Endothelial cell of umbilical vein (primary cell): ENCODE measurements at regions not wholly inside any gene's neighbourhood (a gene's known extent, or its start where the extent isn't known, plus 50 kb on each side); places are given as distances from the start of the nearest gene placed in this dataset.

Experiments used
- BruUV-seq: library from RNA; stranded (reverse); fragments of 400-500 nt; replicated peaks from 2 replicates; lab custom pipeline; 2021; lab: Mats Ljungman, UMichigan
- CTCF ChIA-PET: fragments of 300-600, 350-600 bp; sonication (Branson Sonifier 250); formaldehyde crosslinking; loops from one replicate; lab custom pipeline; 2021; ENCODE audit warnings: antibody characterized with exemption, inconsistent platforms; lab: Charles Lee
- POLR2A ChIA-PET: fragments of 300-600, 350-600 bp; sonication (Branson Sonifier 250); formaldehyde crosslinking; loops from one replicate; lab custom pipeline; 2021; ENCODE audit warnings: antibody characterized with exemption, inconsistent platforms; lab: Charles Lee
- DNase-seq: peaks from one replicate; pipeline ENCODE4 v3.0.0-alpha.2; 2011; ENCODE audit warnings: low read depth, low spot score
- FAIRE-seq: peaks from 2 replicates; lab custom pipeline; 2011; peaks lifted over from hg19 to GRCh38; lab: Jason Lieb, UNC
- H2AFZ ChIP-seq: 2 replicates; pipeline ENCODE4 v1.6.0; 2012; ENCODE audit warnings: low read depth, low read length, control low read depth, inconsistent platforms
- H3K27ac ChIP-seq: 2 replicates; pipeline ENCODE4 v1.5.1; 2011; ENCODE audit warnings: low read depth, mild to moderate bottlenecking, control low read depth, low read length, moderate library complexity; ENCODE audit not compliant: insufficient read depth
- H3K27me3 ChIP-seq, 2 experiments: 2 replicates each; pipeline versions ENCODE4 v1.6.0 to v1.6.1; 2011; ENCODE audit warnings: low read length in 2 of 2, mixed read lengths in 1 of 2; ENCODE audit not compliant: control insufficient read depth in 2 of 2, insufficient read depth in 2 of 2
- H3K36me3 ChIP-seq, 2 experiments: 2 replicates in 1 of 2; 3 replicates in 1 of 2; pipeline ENCODE4 v1.5.1; 2011; ENCODE audit warnings: low read length in 2 of 2, mild to moderate bottlenecking in 1 of 2, moderate library complexity in 1 of 2; ENCODE audit not compliant: control insufficient read depth in 2 of 2, insufficient read depth in 2 of 2; ENCODE audit errors: extremely low read depth in 1 of 2
- H3K4me1 ChIP-seq: 3 replicates; pipeline ENCODE4 v1.5.1; 2011; ENCODE audit warnings: mild to moderate bottlenecking, low read length; ENCODE audit not compliant: control insufficient read depth, insufficient read depth; ENCODE audit errors: extremely low read depth
- H3K4me2 ChIP-seq: 2 replicates; pipeline ENCODE4 v1.6.1; 2011; ENCODE audit warnings: low read length, control low read depth, mixed read lengths; ENCODE audit not compliant: insufficient read depth
- H3K4me3 ChIP-seq, 3 experiments: fragments of 200-600 bp in 1 of 3; sonication (generic), shearing (Covaris generic) in 1 of 3; replicated peaks in 1 of 3; 2 replicates each; pipeline ENCODE4 v1.5.1; 2011 to 2016; ENCODE audit warnings: control low read depth in 3 of 3, low read length in 3 of 3, mild to moderate bottlenecking in 2 of 3, inconsistent platforms in 1 of 3, low read depth in 1 of 3, moderate library complexity in 1 of 3; ENCODE audit not compliant: insufficient read depth in 1 of 3
- H3K79me2 ChIP-seq: 2 replicates; pipeline ENCODE4 v1.6.0; 2012; ENCODE audit warnings: low read length, inconsistent platforms; ENCODE audit not compliant: control insufficient read depth, insufficient read depth
- H3K9ac ChIP-seq: replicated peaks from 2 replicates; pipeline ENCODE3; 2011; ENCODE audit warnings: low read length, control low read depth; ENCODE audit not compliant: insufficient read depth; ENCODE audit errors: extremely low read depth
- H3K9me1 ChIP-seq: replicated peaks from 3 replicates; pipeline ENCODE4 v1.6.0; 2011; ENCODE audit warnings: mild to moderate bottlenecking, low read length; ENCODE audit not compliant: control insufficient read depth, insufficient read depth; ENCODE audit errors: extremely low read depth
- H3K9me3 ChIP-seq: replicated peaks from 2 replicates; pipeline ENCODE4 v1.5.1; 2012; ENCODE audit warnings: low read length, inconsistent platforms; ENCODE audit not compliant: control insufficient read depth, insufficient read depth
- H4K20me1 ChIP-seq: replicated peaks from 2 replicates; pipeline ENCODE3; 2011; ENCODE audit warnings: mild to moderate bottlenecking, low read length; ENCODE audit not compliant: control insufficient read depth, insufficient read depth; ENCODE audit errors: extremely low read depth
- CTCF ChIP-seq, 2 donors: IDR thresholded peaks; 1 replicate in 1 of 2; 2 replicates in 1 of 2; pipeline ENCODE4 v1.5.1; 2011; ENCODE audit warnings: low read length in 2 of 2, mild to moderate bottlenecking in 2 of 2, moderate library complexity in 2 of 2, control low read depth in 1 of 2, inconsistent platforms in 1 of 2, low read depth in 1 of 2; ENCODE audit not compliant: insufficient read depth in 1 of 2; ENCODE audit errors: extremely low read depth in 1 of 2
- EZH2 ChIP-seq: IDR thresholded peaks from 2 replicates; pipeline ENCODE4 v1.6.1; 2012; ENCODE audit warnings: borderline replicate concordance, low read depth, mild to moderate bottlenecking, moderate library complexity, low read length, inconsistent platforms; ENCODE audit not compliant: severe bottlenecking
- FOS ChIP-seq: IDR thresholded peaks from 2 replicates; pipeline ENCODE4 v1.6.1; 2011; ENCODE audit warnings: mild to moderate bottlenecking, low read length, moderate library complexity, borderline replicate concordance; ENCODE audit not compliant: insufficient read depth
- GATA2 ChIP-seq: IDR thresholded peaks from 2 replicates; pipeline ENCODE4 v1.7.0; 2011; ENCODE audit warnings: low read depth, mild to moderate bottlenecking, moderate library complexity, mixed read lengths, low read length; ENCODE audit not compliant: insufficient read length, insufficient read depth
- JUN ChIP-seq: IDR thresholded peaks from 2 replicates; pipeline ENCODE4 v1.6.1; 2011; ENCODE audit warnings: borderline replicate concordance, low read depth; ENCODE audit not compliant: insufficient read length, insufficient read depth
- MYC ChIP-seq: IDR thresholded peaks from one replicate; pipeline ENCODE4 v1.6.1; 2011; ENCODE audit warnings: mild to moderate bottlenecking, low read depth, low read length
- POLR2A ChIP-seq: IDR thresholded peaks from 2 replicates; pipeline ENCODE4 v1.6.1; 2012; ENCODE audit warnings: low read depth, mild to moderate bottlenecking, control low read depth, low read length
- POLR2AphosphoS5 ChIP-seq: IDR thresholded peaks from 2 replicates; pipeline ENCODE4 v1.6.1; 2012; ENCODE audit warnings: low read depth, mild to moderate bottlenecking, control low read depth, low read length, moderate library complexity; ENCODE audit not compliant: insufficient read depth
- dilution Hi-C: fragments of 300-500 bp; cut with MboI; formaldehyde crosslinking; loops from one replicate; pipeline ENCODE4 v1.15.0; 2019; ENCODE audit warnings: low sequenced_read_pairs; ENCODE audit not compliant: extremely low pct_ligation_motif_present
- intact Hi-C: fragments of 100-400 bp; cut with micrococcal nuclease; formaldehyde crosslinking; loops from one replicate; pipeline ENCODE4 v1.10.0; 2022
- TF ChIP-seq, protein P1 (sequence below): IDR thresholded peaks from 2 replicates; pipeline ENCODE4 v1.6.1; 2011; ENCODE audit not compliant: insufficient read depth, insufficient read length

- dilution Hi-C loops, result loop anchor here (10.0 kb wide), 1 partner anchor 210 kb away; the partner anchor contains the start of gene SMC3
- ChIA-PET CTCF (interaction anchor here (1.3 to 6.5 kb wide), 20 partner anchors 11 to 190 kb away, joined by 4 to 268 read pairs (median 14); partner anchors contain the start of genes DUSP5 and SMNDC1), POLR2A (interaction anchor here (0.5 to 1.6 kb wide), 3 partner anchors 53 to 141 kb away, joined by 5 to 7 read pairs (median 5); no protein-coding TSS in a partner anchor)
- peaks cover 24% of the 10 kb centered on the region for H3K4me1 ChIP-seq
- no peak overlapping the region for H3K9ac ChIP-seq
- no peaks in the 10 kb centered on the region for H3K36me3 ChIP-seq
- TF ChIP-seq MYC (no peak), JUN (no peak), CTCF (IDR thresholded peaks at IDR 0.05; ENCODE audit: extremely low read depth in 1 of 2, insufficient read depth in 1 of 2, low read depth in 1 of 2, low read length in 2 of 2) (no peak), POLR2AphosphoS5 (no peak), GATA2 (no peak), POLR2A (no peak), FOS (no peak), EZH2 (no peak)
- TF ChIP-seq, protein P1, sequence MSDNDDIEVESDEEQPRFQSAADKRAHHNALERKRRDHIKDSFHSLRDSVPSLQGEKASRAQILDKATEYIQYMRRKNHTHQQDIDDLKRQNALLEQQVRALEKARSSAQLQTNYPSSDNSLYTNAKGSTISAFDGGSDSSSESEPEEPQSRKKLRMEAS, result no peak
- BruUV-seq, result no TSS peak
- H3K4me3 ChIP-seq, result no peak overlapping the region
- no peak overlapping the region for H2AFZ ChIP-seq
- H3K9me1 ChIP-seq, result no peaks in the 10 kb centered on the region
- FAIRE-seq (no peak), DNase-seq (no peak)
- intact Hi-C loops, result loop anchor here (2.0 kb wide), 2 partner anchors 22 to 106 kb away; no protein-coding TSS in a partner anchor
- H4K20me1 ChIP-seq, result no peaks in the 10 kb centered on the region
- no peak overlapping the region for H3K4me2 ChIP-seq
- no peaks in the 10 kb centered on the region for H3K79me2 ChIP-seq
- no peak overlapping the region for H3K27ac ChIP-seq
- H3K27me3 ChIP-seq, result no peaks in the 10 kb centered on the region
- H3K9me3 ChIP-seq, result no peaks in the 10 kb centered on the region
Measured at GRCh38 chr10:110355141-110355831, 50.6 kb upstream of the SMNDC1 start.
